IMR-90 (cell line): ENCODE measurements at regions not wholly inside any gene's neighbourhood (a gene's known extent, or its start where the extent isn't known, plus 50 kb on each side); places are given as distances from the start of the nearest gene placed in this dataset.

Experiments
- ATAC-seq: fragments of 200-7000 bp; cut with Tn5 transposase; 2 replicates; pipeline ENCODE4 v1.9.1; 2020; ENCODE audit warnings: low read depth, mild to moderate bottlenecking, moderate library complexity
- BruUV-seq: library from RNA; stranded (reverse); fragments of 400-500 nt; replicated peaks from 2 replicates; lab custom pipeline; 2021; lab: Mats Ljungman, UMichigan
- CTCF ChIA-PET: fragments of 300-600 bp; formaldehyde crosslinking; extraction: SDS; loops from one replicate; lab custom pipeline; 2021; ENCODE audit warnings: antibody characterized with exemption; lab: Yijun Ruan, JAX
- POLR2A ChIA-PET: fragments of 300-600 bp; sonication (Branson Sonifier 250); formaldehyde crosslinking; loops from one replicate; lab custom pipeline; 2022; ENCODE audit warnings: antibody characterized with exemption; ENCODE audit not compliant: unreplicated experiment; lab: Charles Lee
- DNase-seq: peaks from one replicate; pipeline ENCODE4 v3.0.0; 2013
- H2AFZ ChIP-seq: replicated peaks from 2 replicates; pipeline ENCODE3; 2013; ENCODE audit warnings: low read length, mild to moderate bottlenecking; ENCODE audit not compliant: poor library complexity
- H2AK5ac ChIP-seq: 2 replicates; pipeline ENCODE4 v1.6.1; 2013; ENCODE audit warnings: low read depth, low read length, inconsistent platforms
- H2AK9ac ChIP-seq: replicated peaks from 2 replicates; pipeline ENCODE3; 2013; ENCODE audit warnings: mild to moderate bottlenecking, low read depth, low read length, moderate library complexity; ENCODE audit not compliant: poor library complexity
- H2BK120ac ChIP-seq: 2 replicates; pipeline ENCODE4 v1.6.1; 2013; ENCODE audit warnings: low read depth, low read length, inconsistent platforms
- H2BK15ac ChIP-seq: 3 replicates; pipeline ENCODE4 v1.6.1; 2013; ENCODE audit warnings: low read depth, low read length, inconsistent platforms
- H2BK20ac ChIP-seq: 2 replicates; pipeline ENCODE4 v1.6.1; 2013; ENCODE audit warnings: low read depth, mild to moderate bottlenecking, inconsistent platforms, low read length, moderate library complexity
- H2BK5ac ChIP-seq: 2 replicates; pipeline ENCODE4 v1.6.1; 2013; ENCODE audit warnings: mild to moderate bottlenecking, low read depth, low read length, inconsistent platforms; ENCODE audit not compliant: poor library complexity, severe bottlenecking
- H3K14ac ChIP-seq: replicated peaks from 2 replicates; pipeline ENCODE4 v1.6.1; 2013; ENCODE audit warnings: low read depth, low read length, inconsistent platforms
- H3K18ac ChIP-seq: 2 replicates; pipeline ENCODE4 v1.6.1; 2013; ENCODE audit warnings: low read depth, low read length, control low read depth
- H3K23ac ChIP-seq: 2 replicates; pipeline ENCODE4 v1.6.1; 2013; ENCODE audit warnings: low read depth, low read length, inconsistent platforms
- H3K27ac ChIP-seq: 2 replicates; pipeline ENCODE4 v1.5.1; 2013; ENCODE audit warnings: mild to moderate bottlenecking, control low read depth, low read length; ENCODE audit not compliant: insufficient read depth
- H3K27me3 ChIP-seq: 2 replicates; pipeline ENCODE4 v1.6.1; 2013; ENCODE audit warnings: low read length; ENCODE audit not compliant: control insufficient read depth, insufficient read depth
- H3K36me3 ChIP-seq: 2 replicates; pipeline ENCODE4 v1.6.1; 2013; ENCODE audit warnings: low read length, mixed read lengths; ENCODE audit not compliant: control insufficient read depth, insufficient read depth
- H3K4ac ChIP-seq: 2 replicates; pipeline ENCODE4 v1.6.1; 2013; ENCODE audit warnings: low read depth, low read length, inconsistent platforms
- H3K4me1 ChIP-seq: 2 replicates; pipeline ENCODE4 v1.6.1; 2013; ENCODE audit warnings: low read length, mixed read lengths; ENCODE audit not compliant: control insufficient read depth, insufficient read depth
- H3K4me2 ChIP-seq: 2 replicates; pipeline ENCODE4 v1.6.1; 2013; ENCODE audit warnings: low read depth, mild to moderate bottlenecking, control low read depth, low read length, moderate library complexity
- H3K4me3 ChIP-seq: 2 replicates; pipeline ENCODE4 v1.5.1; 2013; ENCODE audit warnings: low read depth, mild to moderate bottlenecking, control low read depth, low read length, moderate library complexity; ENCODE audit not compliant: insufficient read depth
- H3K56ac ChIP-seq: 2 replicates; pipeline ENCODE4 v1.6.1; 2013; ENCODE audit warnings: low read length, inconsistent platforms; ENCODE audit not compliant: insufficient read depth; ENCODE audit errors: extremely low read depth
- H3K79me1 ChIP-seq, 2 experiments: 2 replicates each; pipeline ENCODE4 v1.6.1; 2013; ENCODE audit warnings: low read length in 2 of 2, inconsistent platforms in 1 of 2, low read depth in 1 of 2
- H3K9ac ChIP-seq: 2 replicates; pipeline ENCODE4 v1.6.1; 2013; ENCODE audit warnings: low read depth, low read length, control low read depth
- H3K9me1 ChIP-seq: 2 replicates; pipeline ENCODE4 v1.6.1; 2013; ENCODE audit warnings: low read length, inconsistent platforms; ENCODE audit not compliant: insufficient read depth
- H3K9me3 ChIP-seq: 2 replicates; pipeline ENCODE4 v1.6.1; 2013; ENCODE audit warnings: low read length; ENCODE audit not compliant: control insufficient read depth, insufficient read depth
- H4K20me1 ChIP-seq: 2 replicates; pipeline ENCODE4 v1.6.1; 2013; ENCODE audit warnings: low read length, inconsistent platforms; ENCODE audit not compliant: insufficient read depth
- H4K5ac ChIP-seq: 2 replicates; pipeline ENCODE4 v1.6.1; 2013; ENCODE audit warnings: mild to moderate bottlenecking, low read depth, low read length, control low read depth
- H4K8ac ChIP-seq, 2 experiments: 2 replicates each; pipeline ENCODE4 v1.6.1; 2013; ENCODE audit warnings: low read depth in 2 of 2, low read length in 2 of 2, control low read depth in 1 of 2, inconsistent platforms in 1 of 2
- H4K91ac ChIP-seq: 2 replicates; pipeline ENCODE4 v1.6.1; 2013; ENCODE audit warnings: low read depth, low read length, inconsistent platforms; ENCODE audit not compliant: insufficient read depth
- BHLHE40 ChIP-seq: fragments of 150-350 bp; IDR thresholded peaks from 2 replicates; pipeline ENCODE4 v1.6.1; 2016; ENCODE audit warnings: mild to moderate bottlenecking, low read depth, low read length
- CTCF ChIP-seq: conservative IDR thresholded peaks from 2 replicates; pipeline ENCODE4 v1.5.1; 2012; ENCODE audit warnings: mild to moderate bottlenecking, low read depth, low read length, improper control_type of control experiment
- FOS ChIP-seq: fragments of 150-350 bp; IDR thresholded peaks from 2 replicates; pipeline ENCODE4 v1.6.1; 2016; ENCODE audit warnings: low read depth, low read length
- MAFK ChIP-seq: IDR thresholded peaks from 2 replicates; pipeline ENCODE4 v1.6.1; 2012; ENCODE audit warnings: low read depth, low read length, improper control_type of control experiment
- POLR2A ChIP-seq: IDR thresholded peaks from 2 replicates; pipeline ENCODE4 v1.6.1; 2012; ENCODE audit warnings: mild to moderate bottlenecking, low read depth, low read length
- RCOR1 ChIP-seq: IDR thresholded peaks from 2 replicates; pipeline ENCODE4 v1.6.1; 2012; ENCODE audit warnings: mild to moderate bottlenecking, low read length, improper control_type of control experiment; ENCODE audit not compliant: insufficient replicate concordance
- dilution Hi-C: fragments of 300-500 bp; cut with HindIII; formaldehyde crosslinking; loops from one replicate; pipeline ENCODE4 v1.14.3; 2018; ENCODE audit warnings: low sequenced_read_pairs; ENCODE audit not compliant: unreplicated experiment
- in situ Hi-C: fragments of 300-500 bp; cut with MboI; formaldehyde crosslinking; loops from 3 replicates; pipeline ENCODE4 v1.14.3; 2019; ENCODE audit warnings: low sequenced_read_pairs, inconsistent platforms, mixed read lengths
- intact Hi-C: fragments of 100-400 bp; cut with micrococcal nuclease; formaldehyde crosslinking; loops from 2 replicates; pipeline ENCODE4 v1.10.0; 2022

DNA sequence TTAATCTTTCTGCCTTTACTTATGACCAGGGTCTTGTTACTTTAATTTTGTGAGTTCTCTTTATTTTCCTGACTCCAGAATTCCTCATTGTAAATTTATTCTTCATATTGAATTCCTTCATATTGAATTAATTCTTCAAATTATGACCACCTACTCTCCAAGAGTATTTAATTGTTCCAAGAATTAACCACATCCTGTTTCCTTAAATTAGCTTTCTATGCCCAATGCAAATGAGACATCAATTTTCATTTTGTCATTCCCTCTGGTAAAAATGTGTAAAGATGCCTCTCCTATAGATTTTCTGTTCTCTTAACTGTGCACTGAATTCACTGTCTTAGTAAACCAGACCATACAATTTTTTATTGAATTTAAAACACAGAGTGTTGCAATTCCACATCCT lies 211.2 kb upstream of the GRIA4 start:
- intact Hi-C loops (no loop called here), in situ Hi-C loops (no loop called here), dilution Hi-C loops (no loop called here)
- Histone ChIP-seq H2BK15ac (no peak overlapping the region), H4K91ac (no peak overlapping the region), H4K8ac (no peak overlapping the region), H3K9ac (no peak overlapping the region), H3K27me3 (no peaks in the 10 kb centered on the region), H3K27ac (no peak overlapping the region), H3K4ac (no peak overlapping the region), H3K4me3 (no peak overlapping the region), H3K14ac (no peak overlapping the region), H2AK5ac (no peak overlapping the region), H2BK5ac (no peak overlapping the region), H4K20me1 (no peaks in the 10 kb centered on the region), H3K4me1 (no peaks in the 10 kb centered on the region), H3K4me2 (no peak overlapping the region), H4K5ac (no peak overlapping the region), H3K18ac (no peak overlapping the region), H3K36me3 (no peaks in the 10 kb centered on the region), H2BK20ac (no peak overlapping the region), H3K9me1 (no peaks in the 10 kb centered on the region), H3K23ac (no peak overlapping the region), H3K56ac (no peak overlapping the region), H2AK9ac (no peak overlapping the region), H2BK120ac (no peak overlapping the region), H3K79me1 (no peaks in the 10 kb centered on the region), H3K9me3 (no peaks in the 10 kb centered on the region), H2AFZ (no peak overlapping the region)
- DNase-seq (no peak), ATAC-seq (no peak)
- no TSS peak for BruUV-seq
- ChIA-PET CTCF (no interaction called here), POLR2A (no interaction called here)
- TF ChIP-seq RCOR1 (no peak), BHLHE40 (no peak), MAFK (no peak), POLR2A (no peak), FOS (no peak), CTCF (no peak)
